Coronary artery (tissue), 2 donors: ENCODE measurements at regions not wholly inside any gene's neighbourhood (a gene's known extent, or its start where the extent isn't known, plus 50 kb on each side); places are given as distances from the start of the nearest gene placed in this dataset.
A peak's percentile ranks its signal among the peaks of the same experiment; 100 is the strongest.

ENCODE experiments used
- DNase-seq: peaks from one replicate; pipeline ENCODE4 v3.0.0-alpha.2; 2017; ENCODE audit warnings: low spot score
- H3K27ac ChIP-seq, 2 donors: fragments of 200-600 bp; sonication (generic); one replicate each; pipeline ENCODE4 v1.5.1; 2016 to 2019
- H3K4me3 ChIP-seq: fragments of 200-600 bp; sonication (generic); 2 replicates; pipeline ENCODE4 v1.5.1; 2016; ENCODE audit warnings: mild to moderate bottlenecking, moderate library complexity
- TF ChIP-seq, protein P1 (sequence below): fragments of 200-600 bp; sonication (generic); IDR thresholded peaks from one replicate; pipeline ENCODE4 v1.5.1; 2019; ENCODE audit warnings: antibody characterized with exemption

DNA sequence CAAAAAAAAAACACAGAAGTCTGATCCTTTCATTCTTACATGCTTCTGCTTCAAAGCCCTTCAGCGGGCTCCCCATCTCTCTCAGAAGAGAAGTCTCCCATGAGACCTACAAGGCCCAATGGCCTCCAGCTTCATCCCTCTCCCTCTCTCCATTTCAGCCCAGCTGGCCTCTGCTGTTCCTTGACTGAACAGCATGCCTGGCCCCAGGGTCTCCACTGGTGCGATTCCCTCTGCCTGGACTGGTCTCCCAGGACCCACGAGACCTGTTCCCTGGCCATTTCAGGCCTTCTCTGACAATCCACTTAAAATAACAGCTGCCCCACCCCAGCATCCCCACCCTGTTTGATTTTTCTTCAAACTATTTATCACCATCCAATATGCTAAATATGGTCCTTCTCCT is 91.2 kb downstream of the AIPL1 start:
- Histone ChIP-seq H3K27ac (no peak overlapping the region), H3K4me3 (no peak overlapping the region)
- DNase-seq, result no peak
- TF ChIP-seq, protein P1, sequence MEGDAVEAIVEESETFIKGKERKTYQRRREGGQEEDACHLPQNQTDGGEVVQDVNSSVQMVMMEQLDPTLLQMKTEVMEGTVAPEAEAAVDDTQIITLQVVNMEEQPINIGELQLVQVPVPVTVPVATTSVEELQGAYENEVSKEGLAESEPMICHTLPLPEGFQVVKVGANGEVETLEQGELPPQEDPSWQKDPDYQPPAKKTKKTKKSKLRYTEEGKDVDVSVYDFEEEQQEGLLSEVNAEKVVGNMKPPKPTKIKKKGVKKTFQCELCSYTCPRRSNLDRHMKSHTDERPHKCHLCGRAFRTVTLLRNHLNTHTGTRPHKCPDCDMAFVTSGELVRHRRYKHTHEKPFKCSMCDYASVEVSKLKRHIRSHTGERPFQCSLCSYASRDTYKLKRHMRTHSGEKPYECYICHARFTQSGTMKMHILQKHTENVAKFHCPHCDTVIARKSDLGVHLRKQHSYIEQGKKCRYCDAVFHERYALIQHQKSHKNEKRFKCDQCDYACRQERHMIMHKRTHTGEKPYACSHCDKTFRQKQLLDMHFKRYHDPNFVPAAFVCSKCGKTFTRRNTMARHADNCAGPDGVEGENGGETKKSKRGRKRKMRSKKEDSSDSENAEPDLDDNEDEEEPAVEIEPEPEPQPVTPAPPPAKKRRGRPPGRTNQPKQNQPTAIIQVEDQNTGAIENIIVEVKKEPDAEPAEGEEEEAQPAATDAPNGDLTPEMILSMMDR, result no peak

DNA sequence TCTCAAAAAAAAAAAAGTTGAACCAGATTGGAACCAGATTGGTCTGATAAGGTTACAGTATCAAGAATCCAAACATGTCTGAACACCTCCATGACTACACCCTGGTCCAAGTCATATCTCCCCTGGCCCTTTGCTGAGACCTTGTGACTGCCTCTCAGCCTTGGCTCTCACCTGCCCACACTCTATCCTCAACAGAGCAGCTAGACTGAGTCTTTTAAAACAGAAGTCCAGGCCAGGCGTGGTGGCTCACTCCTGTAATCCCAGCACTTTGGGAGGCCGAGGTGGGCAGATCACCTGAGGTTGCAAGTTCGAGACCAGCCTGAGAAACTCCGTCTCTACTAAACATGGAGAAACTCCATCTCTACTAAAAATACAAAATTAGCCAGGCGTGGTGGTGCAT is 91.7 kb downstream of the AIPL1 start:
- no peak overlapping the region for H3K27ac ChIP-seq
- TF ChIP-seq, protein P1, result no peak
- DNase-seq, result no peak
- H3K4me3 ChIP-seq, result no peak overlapping the region

DNA sequence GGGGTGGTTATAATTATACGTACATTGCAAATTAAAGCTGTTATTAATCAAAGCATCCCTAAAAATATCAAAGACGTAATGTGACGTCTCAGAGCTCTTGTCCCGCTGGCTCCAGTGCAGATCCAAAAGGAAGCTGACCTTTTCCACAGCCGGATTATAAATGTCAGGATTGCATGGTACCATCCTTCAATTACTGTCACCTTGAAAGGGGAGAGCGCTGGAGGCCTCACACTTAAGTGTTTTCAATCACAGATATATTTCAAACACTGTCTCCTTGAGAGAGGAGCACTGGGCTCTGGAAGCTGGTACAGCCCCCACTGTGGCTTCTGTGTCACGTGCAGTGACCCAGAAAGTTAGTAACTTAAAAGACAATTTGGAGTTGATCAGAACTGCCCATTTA is 94.2 kb downstream of the AIPL1 start:
- no peak overlapping the region for H3K27ac ChIP-seq
- H3K4me3 ChIP-seq, result no peak overlapping the region
- TF ChIP-seq, protein P1, result no peak
- no peak for DNase-seq

DNA sequence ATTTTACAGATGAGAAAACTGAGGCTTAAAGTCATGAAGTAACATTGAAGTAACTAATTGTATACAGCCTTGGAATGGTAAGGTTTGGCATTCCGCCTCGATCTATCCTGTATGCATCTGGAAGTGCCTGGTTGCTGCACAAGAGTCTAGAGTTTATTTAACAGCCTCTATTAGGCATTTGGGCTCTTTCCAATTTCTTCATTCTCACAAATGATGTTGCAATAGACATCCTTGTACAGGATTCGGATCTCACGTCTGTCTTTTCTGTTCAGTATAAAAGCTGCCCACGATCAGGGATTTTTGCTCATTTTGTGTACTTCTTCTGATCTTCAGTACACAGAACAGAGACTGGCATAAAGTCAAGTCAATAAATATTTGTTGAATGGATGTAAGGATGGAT is 100.5 kb downstream of the AIPL1 start:
- TF ChIP-seq, protein P1, result no peak
- H3K4me3 ChIP-seq, result no peak overlapping the region
- no peak overlapping the region for H3K27ac ChIP-seq
- DNase-seq, result no peak

DNA sequence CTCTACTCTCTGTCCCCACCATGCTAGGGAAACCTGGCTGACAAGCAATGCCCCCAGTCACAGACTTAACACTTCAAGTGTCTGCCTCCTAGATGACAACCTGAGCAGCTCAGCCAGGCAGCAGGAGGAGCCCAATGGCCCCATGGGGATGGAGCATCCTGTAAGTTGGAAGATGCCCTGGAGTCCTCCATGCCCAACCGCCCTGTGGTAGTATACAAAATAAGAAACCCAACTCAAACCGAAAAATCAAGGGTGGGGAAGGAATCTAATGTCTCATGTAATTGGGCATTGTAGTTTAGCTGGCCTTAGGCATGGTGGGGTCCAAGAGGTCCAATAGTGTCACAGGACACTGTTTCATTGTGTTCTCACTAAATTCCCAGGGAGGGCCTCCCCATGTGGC is 104.0 kb downstream of the AIPL1 start:
- H3K4me3 ChIP-seq, result no peak overlapping the region
- no peak overlapping the region for H3K27ac ChIP-seq
- TF ChIP-seq, protein P1, result no peak
- no peak for DNase-seq

DNA sequence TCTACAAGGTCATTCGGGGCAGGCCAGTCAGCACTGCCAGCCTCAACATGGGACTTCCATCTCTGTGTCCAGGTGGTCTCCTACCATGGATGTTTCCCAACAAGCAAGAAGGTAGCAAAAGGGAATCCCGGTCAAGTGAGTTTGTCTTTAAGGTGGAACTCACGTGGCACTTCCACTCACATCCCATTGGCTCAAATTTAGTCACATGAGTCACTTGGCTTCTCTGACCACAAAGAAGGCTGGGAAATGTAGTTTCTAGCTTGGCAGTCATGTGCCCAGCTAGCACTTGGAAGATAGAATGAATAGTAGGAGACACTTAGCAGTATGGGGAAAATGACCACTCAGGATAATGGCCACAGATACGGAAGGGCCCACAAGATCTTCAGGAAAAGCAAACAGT is 106.6 kb downstream of the AIPL1 start:
- DNase-seq, result no peak
- Histone ChIP-seq H3K4me3 (no peak overlapping the region), H3K27ac (peak overlapping the region in 1 of 2 donors; percentile 53)
- TF ChIP-seq, protein P1, result no peak

DNA sequence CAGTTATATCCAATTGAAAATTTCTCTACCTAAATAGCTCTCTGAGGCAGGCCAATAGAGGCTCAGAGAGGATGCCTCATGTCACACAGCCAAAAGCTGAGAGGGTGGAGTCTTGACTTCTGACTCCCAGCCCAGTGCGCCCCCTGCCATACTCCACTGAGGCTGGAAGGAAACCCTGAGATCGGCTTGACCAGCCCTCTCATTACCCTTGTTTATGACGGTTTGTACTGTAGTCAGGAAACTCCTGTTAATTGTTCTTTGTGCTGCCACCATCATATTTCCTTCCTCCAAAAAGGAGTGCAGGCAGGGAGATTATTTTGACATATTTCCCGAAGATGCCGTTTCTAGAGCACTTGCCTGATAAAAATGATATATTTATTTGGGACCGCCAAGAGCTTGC is 107.9 kb downstream of the AIPL1 start:
- TF ChIP-seq, protein P1, result no peak
- DNase-seq, result no peak
- Histone ChIP-seq H3K27ac (peak overlapping the region in 1 of 2 donors; percentile 53), H3K4me3 (no peak overlapping the region)
